ENCODE measurements at regions not wholly inside any gene's neighbourhood (a gene's known extent, or its start where the extent isn't known, plus 50 kb on each side); places are given as distances from the start of the nearest gene placed in this dataset.

- in situ Hi-C loops (cut with MboI; ENCODE audit: low sequenced_read_pairs in 4 of 4), result no loop called here
- ATAC-seq (no peak), DNase-seq (no peak)
- Histone ChIP-seq H3K4me1 (peaks cover 4 to 6% of the 10 kb centered on the region in 2 donors), H3K9me3 (no peaks in the 10 kb centered on the region), H3K4me3 (no peak overlapping the region), H3K27ac (no peak overlapping the region), H3K27me3 (no peaks in the 10 kb centered on the region), H3K36me3 (no peaks in the 10 kb centered on the region)
- intact Hi-C loops (cut with DNase I; ENCODE audit: low total_unique reads), result no loop called here
- TF ChIP-seq, protein P1, sequence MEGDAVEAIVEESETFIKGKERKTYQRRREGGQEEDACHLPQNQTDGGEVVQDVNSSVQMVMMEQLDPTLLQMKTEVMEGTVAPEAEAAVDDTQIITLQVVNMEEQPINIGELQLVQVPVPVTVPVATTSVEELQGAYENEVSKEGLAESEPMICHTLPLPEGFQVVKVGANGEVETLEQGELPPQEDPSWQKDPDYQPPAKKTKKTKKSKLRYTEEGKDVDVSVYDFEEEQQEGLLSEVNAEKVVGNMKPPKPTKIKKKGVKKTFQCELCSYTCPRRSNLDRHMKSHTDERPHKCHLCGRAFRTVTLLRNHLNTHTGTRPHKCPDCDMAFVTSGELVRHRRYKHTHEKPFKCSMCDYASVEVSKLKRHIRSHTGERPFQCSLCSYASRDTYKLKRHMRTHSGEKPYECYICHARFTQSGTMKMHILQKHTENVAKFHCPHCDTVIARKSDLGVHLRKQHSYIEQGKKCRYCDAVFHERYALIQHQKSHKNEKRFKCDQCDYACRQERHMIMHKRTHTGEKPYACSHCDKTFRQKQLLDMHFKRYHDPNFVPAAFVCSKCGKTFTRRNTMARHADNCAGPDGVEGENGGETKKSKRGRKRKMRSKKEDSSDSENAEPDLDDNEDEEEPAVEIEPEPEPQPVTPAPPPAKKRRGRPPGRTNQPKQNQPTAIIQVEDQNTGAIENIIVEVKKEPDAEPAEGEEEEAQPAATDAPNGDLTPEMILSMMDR (IDR thresholded peaks at IDR 0.05 in 4 of 5, conservative IDR thresholded peaks at IDR 0.05 in 1 of 5), result no peak
- TF ChIP-seq POLR2A (IDR thresholded peaks at IDR 0.05), result no peak
These were observed 262.0 kb upstream of the ZMIZ1 start for GRCh38 chr10:78806681-78807221.

- Histone ChIP-seq H3K36me3 (no peaks in the 10 kb centered on the region), H3K27ac (no peak overlapping the region), H3K4me3 (no peak overlapping the region), H3K4me1 (peaks cover 3 to 4% of the 10 kb centered on the region in 2 donors), H3K27me3 (no peaks in the 10 kb centered on the region), H3K9me3 (no peaks in the 10 kb centered on the region)
- TF ChIP-seq, protein P1 (IDR thresholded peaks at IDR 0.05 in 4 of 5, conservative IDR thresholded peaks at IDR 0.05 in 1 of 5), result no peak
- TF ChIP-seq POLR2A (IDR thresholded peaks at IDR 0.05), result no peak
- ATAC-seq, result no peak
- in situ Hi-C loops (cut with MboI; ENCODE audit: low sequenced_read_pairs in 4 of 4) (no loop called here), intact Hi-C loops (cut with DNase I; ENCODE audit: low total_unique reads) (no loop called here)
- DNase-seq, result no peak
These were observed 261.1 kb upstream of the ZMIZ1 start for GRCh38 chr10:78807504-78808203.

DNA sequence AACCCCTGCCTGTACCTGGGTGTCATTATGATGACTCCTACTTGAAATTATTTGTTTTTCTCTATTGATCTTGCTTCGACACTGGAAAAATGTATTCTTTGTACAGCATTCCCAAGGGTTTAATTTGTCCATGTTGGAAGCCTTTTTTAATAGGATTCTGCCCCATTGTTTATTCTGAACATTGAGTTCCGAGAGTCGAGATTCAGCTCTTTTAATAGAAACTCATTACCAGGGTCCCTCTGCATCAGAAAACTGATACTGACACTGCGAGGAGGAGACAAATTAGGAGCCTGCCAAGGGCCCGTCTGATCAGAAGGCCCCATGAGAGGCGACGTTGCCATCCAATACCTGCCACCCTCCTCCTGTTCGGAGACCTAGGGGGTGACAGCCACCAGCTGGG lies 260.5 kb upstream of the ZMIZ1 start:
- intact Hi-C loops (cut with DNase I; ENCODE audit: low total_unique reads), result no loop called here
- in situ Hi-C loops (cut with MboI; ENCODE audit: low sequenced_read_pairs in 4 of 4), result no loop called here
- Histone ChIP-seq H3K9me3 (no peaks in the 10 kb centered on the region), H3K4me3 (no peak overlapping the region), H3K27me3 (no peaks in the 10 kb centered on the region), H3K27ac (no peak overlapping the region), H3K4me1 (peaks cover 3 to 4% of the 10 kb centered on the region in 2 donors), H3K36me3 (no peaks in the 10 kb centered on the region)
- DNase-seq (no peak), ATAC-seq (no peak)
- no peak for TF ChIP-seq POLR2A (IDR thresholded peaks at IDR 0.05)
- TF ChIP-seq, protein P1 (IDR thresholded peaks at IDR 0.05 in 4 of 5, conservative IDR thresholded peaks at IDR 0.05 in 1 of 5), result no peak

GRCh38 chr10:78808736-78809367 lies 259.9 kb upstream of the ZMIZ1 start:
- in situ Hi-C loops (cut with MboI; ENCODE audit: low sequenced_read_pairs in 4 of 4), result no loop called here
- H3K4me1 ChIP-seq, result peaks cover 3 to 4% of the 10 kb centered on the region in 2 donors
- no peaks in the 10 kb centered on the region for H3K9me3 ChIP-seq

GRCh38 chr10:78811174-78811573 lies 257.6 kb upstream of the ZMIZ1 start:
- Histone ChIP-seq H3K9me3 (no peaks in the 10 kb centered on the region), H3K4me3 (no peak overlapping the region), H3K27me3 (no peaks in the 10 kb centered on the region), H3K36me3 (no peaks in the 10 kb centered on the region), H3K4me1 (no peaks in the 10 kb centered on the region), H3K27ac (no peak overlapping the region)
- ATAC-seq, result no peak
- TF ChIP-seq POLR2A (IDR thresholded peaks at IDR 0.05), result no peak
- TF ChIP-seq, protein P1 (IDR thresholded peaks at IDR 0.05 in 4 of 5, conservative IDR thresholded peaks at IDR 0.05 in 1 of 5), result no peak
- intact Hi-C loops (cut with DNase I; ENCODE audit: low total_unique reads) (no loop called here), in situ Hi-C loops (cut with MboI; ENCODE audit: low sequenced_read_pairs in 4 of 4) (no loop called here)
- DNase-seq, result no peak

More at GRCh38 chr10:78808736-78809367, 259.9 kb upstream of the ZMIZ1 start:
- ATAC-seq, result no peak
- no peak for TF ChIP-seq POLR2A (IDR thresholded peaks at IDR 0.05)
- intact Hi-C loops (cut with DNase I; ENCODE audit: low total_unique reads), result no loop called here
- Histone ChIP-seq H3K27me3 (no peaks in the 10 kb centered on the region), H3K27ac (no peak overlapping the region), H3K36me3 (no peaks in the 10 kb centered on the region), H3K4me3 (no peak overlapping the region)
- no peak for DNase-seq

All from gastrocnemius medialis (tissue), 4 donors.